RWPE1 (cell line): ENCODE measurements at regions not wholly inside any gene's neighbourhood (a gene's known extent, or its start where the extent isn't known, plus 50 kb on each side); places are given as distances from the start of the nearest gene placed in this dataset.

Experiments used
- CTCF ChIA-PET: fragments of 350-600 bp; sonication (Branson Sonifier 250); formaldehyde crosslinking; extraction: SDS; loops from one replicate; lab custom pipeline; 2021; lab: Yijun Ruan, JAX
- POLR2A ChIA-PET: fragments of 400-600 bp; formaldehyde crosslinking; extraction: SDS; loops from one replicate; lab custom pipeline; 2020; ENCODE audit warnings: antibody characterized with exemption; ENCODE audit not compliant: low non-redundant PET; lab: Yijun Ruan, JAX
- DNase-seq: peaks from one replicate; pipeline ENCODE4 v3.0.0; 2012; ENCODE audit warnings: low spot score
- H3K27ac ChIP-seq: fragments of 450-650 bp; 2 replicates; pipeline ENCODE4 v1.5.1; 2017
- CTCF ChIP-seq: fragments of 450-650 bp; conservative IDR thresholded peaks from 2 replicates; pipeline ENCODE4 v1.5.1; 2017; ENCODE audit warnings: low read depth, mild to moderate bottlenecking

GRCh38 chr3:66625505-66626216 lies 124.8 kb upstream of the LRIG1 start:
- H3K27ac ChIP-seq = no peak overlapping the region
- CTCF ChIA-PET = no interaction called here
- no peak for TF ChIP-seq CTCF
- no peak for DNase-seq
- POLR2A ChIA-PET = no interaction called here

DNA sequence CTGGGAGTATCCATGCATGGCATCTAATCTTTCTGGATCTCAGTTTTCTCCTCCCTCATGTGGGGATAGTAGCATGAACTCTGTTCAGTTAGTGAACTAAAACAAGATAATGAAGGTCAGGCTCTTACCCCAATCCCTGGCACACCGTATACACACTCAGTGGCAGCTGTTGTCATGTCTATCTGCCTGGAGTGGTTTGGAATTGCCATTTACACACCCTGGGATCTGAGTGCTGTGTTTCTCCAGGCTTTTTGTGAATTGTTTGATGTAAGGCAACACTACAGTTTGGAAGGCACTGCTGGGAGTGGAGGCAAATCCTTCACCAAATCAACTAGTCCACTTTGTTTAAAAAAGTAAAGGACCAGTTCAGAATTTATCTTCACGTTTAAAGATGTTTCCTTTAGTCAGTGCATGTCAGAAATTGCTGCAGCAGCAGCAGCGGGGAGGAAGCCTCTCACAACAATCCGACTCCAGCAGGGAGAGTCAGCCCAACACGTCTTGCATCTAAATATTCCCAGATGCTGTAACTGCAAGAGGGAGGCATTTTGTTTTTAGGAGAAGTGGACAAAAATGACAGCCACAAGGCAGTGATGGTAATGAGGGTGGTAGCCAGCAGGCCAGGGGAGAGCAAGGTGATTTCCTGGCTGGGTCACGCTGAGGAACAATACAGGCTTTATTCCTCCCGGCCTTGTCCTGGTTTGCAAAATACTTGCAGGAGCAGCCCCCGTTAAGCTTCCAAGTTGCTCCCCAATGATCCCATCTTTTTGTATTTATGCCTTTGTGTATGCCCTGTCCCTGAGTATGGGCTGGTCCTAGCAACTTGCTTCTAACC lies 128.5 kb upstream of the LRIG1 start:
- ChIA-PET POLR2A (no interaction called here), CTCF (no interaction called here)
- no peak for DNase-seq
- no peak overlapping the region for H3K27ac ChIP-seq
- no peak for TF ChIP-seq CTCF

DNA sequence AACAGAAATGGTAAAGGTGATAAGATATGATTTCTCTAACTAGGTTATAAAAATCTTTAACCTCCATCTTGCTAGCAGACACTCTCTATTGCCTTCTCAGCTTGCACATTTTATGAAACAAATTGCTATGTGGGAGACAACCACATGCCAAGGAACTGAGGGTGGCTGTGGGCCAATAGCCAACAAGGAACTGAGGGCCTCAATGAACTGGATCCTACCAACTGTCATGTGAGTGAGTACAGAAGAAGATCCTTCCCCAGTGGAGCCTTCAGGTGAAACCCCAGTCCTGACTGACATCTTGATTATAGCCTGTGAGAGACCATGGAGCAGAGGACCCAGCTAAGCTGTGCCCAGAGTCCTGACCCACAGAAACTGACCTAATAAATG lies 129.2 kb upstream of the LRIG1 start:
- ChIA-PET POLR2A (no interaction called here), CTCF (no interaction called here)
- no peak for DNase-seq
- no peak overlapping the region for H3K27ac ChIP-seq
- no peak for TF ChIP-seq CTCF

DNA sequence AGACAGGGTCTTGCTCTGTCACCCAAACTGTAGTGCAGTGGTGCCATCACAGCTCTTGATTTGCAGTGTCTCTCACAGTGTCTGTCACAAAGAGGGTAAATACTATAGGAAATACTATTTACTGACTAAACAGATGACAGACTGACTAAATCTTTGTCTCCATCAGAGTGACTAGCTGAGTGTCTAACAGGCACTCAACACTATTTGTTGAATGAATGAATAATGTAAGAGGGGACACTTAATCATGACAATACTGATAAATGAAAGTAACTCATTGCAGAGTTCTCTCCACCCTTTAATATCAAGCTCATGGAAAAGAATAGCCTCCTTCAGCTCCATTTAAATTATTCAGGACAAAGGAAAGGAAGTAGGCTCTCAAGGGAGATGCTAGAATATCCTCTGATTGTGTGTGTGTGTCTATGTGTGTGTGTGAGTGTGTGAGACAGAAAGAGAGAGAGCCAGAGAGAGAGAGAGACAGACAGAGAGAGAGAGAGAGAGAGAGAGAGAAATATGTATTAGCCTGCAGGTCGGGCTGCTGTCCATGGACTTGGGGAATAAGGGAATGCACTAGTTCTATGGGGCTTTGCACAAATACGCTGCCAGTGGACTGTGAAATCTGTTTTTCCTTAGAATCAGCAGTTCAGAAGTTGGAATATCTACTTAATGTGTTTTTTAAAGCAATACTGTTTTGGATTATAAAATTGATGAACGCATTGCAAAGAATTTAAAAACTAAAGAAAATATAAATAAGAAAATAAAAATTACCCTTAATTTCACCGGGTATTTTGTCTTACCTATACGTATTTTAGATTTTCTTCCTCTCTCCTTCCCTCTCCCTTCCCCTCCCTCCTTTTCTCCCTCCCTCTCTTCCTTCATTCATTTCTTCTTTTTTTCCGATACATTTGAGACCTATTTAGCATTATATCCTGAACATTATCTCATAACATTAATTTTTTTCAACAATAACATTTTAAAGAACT lies 132.9 kb upstream of the LRIG1 start:
- ChIA-PET CTCF (no interaction called here), POLR2A (no interaction called here)
- no peak for TF ChIP-seq CTCF
- H3K27ac ChIP-seq = no peak overlapping the region
- DNase-seq = no peak

DNA sequence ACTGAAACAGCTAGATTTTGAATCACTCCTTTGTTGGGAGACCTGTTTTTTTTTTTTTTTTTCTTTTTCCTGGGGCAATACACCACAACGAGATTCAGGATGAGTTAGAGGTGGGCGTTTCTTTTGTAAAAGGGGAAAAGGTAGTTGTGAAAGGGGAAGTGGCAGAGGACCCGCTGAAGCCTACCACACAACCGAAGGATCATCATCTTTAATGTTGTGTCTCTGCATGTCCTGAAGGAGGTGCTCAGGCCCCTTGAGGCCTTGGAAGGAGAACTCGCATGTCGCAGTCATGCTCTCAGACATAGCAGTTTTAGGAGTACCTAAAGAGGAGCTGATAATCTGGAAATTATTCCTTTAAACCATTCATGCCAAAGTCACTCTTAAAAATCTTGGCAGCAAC lies 137.9 kb upstream of the LRIG1 start:
- DNase-seq = no peak

More for the DNA sequence above, 137.9 kb upstream of the LRIG1 start:
- POLR2A ChIA-PET = no interaction called here
- CTCF ChIA-PET = no interaction called here
- TF ChIP-seq CTCF = no peak
- H3K27ac ChIP-seq = no peak overlapping the region
